IMR-90 (cell line): ENCODE measurements at regions not wholly inside any gene's neighbourhood (a gene's known extent, or its start where the extent isn't known, plus 50 kb on each side); places are given as distances from the start of the nearest gene placed in this dataset.

ENCODE experiments used
- BHLHE40 ChIP-seq: fragments of 150-350 bp; IDR thresholded peaks from 2 replicates; pipeline ENCODE4 v1.6.1; 2016; ENCODE audit warnings: mild to moderate bottlenecking, low read depth, low read length
- MAFK ChIP-seq: IDR thresholded peaks from 2 replicates; pipeline ENCODE4 v1.6.1; 2012; ENCODE audit warnings: low read depth, low read length, improper control_type of control experiment
- POLR2A ChIP-seq: IDR thresholded peaks from 2 replicates; pipeline ENCODE4 v1.6.1; 2012; ENCODE audit warnings: mild to moderate bottlenecking, low read depth, low read length
- RAD21 ChIP-seq: IDR thresholded peaks from 2 replicates; pipeline ENCODE4 v1.6.1; 2012; ENCODE audit warnings: low read length, improper control_type of control experiment
- RCOR1 ChIP-seq: IDR thresholded peaks from 2 replicates; pipeline ENCODE4 v1.6.1; 2012; ENCODE audit warnings: mild to moderate bottlenecking, low read length, improper control_type of control experiment; ENCODE audit not compliant: insufficient replicate concordance
- SMC3 ChIP-seq: fragments of 150-350 bp; IDR thresholded peaks from 2 replicates; pipeline ENCODE4 v1.6.1; 2016; ENCODE audit warnings: low read depth, mild to moderate bottlenecking, antibody characterized with exemption, low read length, moderate library complexity
- TF ChIP-seq, protein P1 (sequence below): conservative IDR thresholded peaks from 2 replicates; pipeline ENCODE4 v1.5.1; 2012; ENCODE audit warnings: mild to moderate bottlenecking, low read depth, low read length, improper control_type of control experiment

DNA sequence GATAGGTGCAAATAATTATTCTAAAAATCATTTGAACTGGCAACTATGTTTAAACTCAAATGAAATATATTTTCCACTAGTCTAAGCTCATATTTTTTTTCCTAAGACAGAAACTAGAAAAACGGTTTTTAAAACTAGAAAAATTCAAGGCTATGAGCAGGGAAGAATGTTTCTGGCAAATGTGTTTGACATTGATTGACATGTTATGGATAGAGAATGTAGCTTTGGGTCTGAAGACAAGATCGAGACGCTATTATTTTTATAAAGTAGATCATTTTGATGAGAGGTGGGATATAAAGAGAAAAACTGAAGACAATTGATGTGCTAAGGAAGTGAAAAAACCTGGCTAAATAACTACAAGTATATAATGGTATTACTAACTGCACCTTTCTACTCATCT, 415.2 kb downstream of the GABRB3 start:
- TF ChIP-seq, protein P1, sequence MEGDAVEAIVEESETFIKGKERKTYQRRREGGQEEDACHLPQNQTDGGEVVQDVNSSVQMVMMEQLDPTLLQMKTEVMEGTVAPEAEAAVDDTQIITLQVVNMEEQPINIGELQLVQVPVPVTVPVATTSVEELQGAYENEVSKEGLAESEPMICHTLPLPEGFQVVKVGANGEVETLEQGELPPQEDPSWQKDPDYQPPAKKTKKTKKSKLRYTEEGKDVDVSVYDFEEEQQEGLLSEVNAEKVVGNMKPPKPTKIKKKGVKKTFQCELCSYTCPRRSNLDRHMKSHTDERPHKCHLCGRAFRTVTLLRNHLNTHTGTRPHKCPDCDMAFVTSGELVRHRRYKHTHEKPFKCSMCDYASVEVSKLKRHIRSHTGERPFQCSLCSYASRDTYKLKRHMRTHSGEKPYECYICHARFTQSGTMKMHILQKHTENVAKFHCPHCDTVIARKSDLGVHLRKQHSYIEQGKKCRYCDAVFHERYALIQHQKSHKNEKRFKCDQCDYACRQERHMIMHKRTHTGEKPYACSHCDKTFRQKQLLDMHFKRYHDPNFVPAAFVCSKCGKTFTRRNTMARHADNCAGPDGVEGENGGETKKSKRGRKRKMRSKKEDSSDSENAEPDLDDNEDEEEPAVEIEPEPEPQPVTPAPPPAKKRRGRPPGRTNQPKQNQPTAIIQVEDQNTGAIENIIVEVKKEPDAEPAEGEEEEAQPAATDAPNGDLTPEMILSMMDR = no peak
- TF ChIP-seq RAD21 (no peak), BHLHE40 (no peak), SMC3 (no peak), MAFK (no peak), POLR2A (no peak), RCOR1 (no peak)
